22Rv1 (cell line): ENCODE measurements at regions not wholly inside any gene's neighbourhood (a gene's known extent, or its start where the extent isn't known, plus 50 kb on each side); places are given as distances from the start of the nearest gene placed in this dataset.
"Not testable (repeated sequence)": the region's sequence is repeated elsewhere in the genome, so short reads cannot be mapped to it uniquely, and the experiment has no call there.

Source experiments
- H3K27ac ChIP-seq: fragments of 450-650 bp; 2 replicates; pipeline ENCODE4 v1.5.1; 2017
- ZFX ChIP-seq: fragments of 450-650 bp; IDR thresholded peaks from 2 replicates; pipeline ENCODE4 v1.6.1; 2017; ENCODE audit warnings: antibody characterized with exemption, borderline replicate concordance
- TF ChIP-seq, protein P1 (sequence below): fragments of 450-650 bp; IDR thresholded peaks from 2 replicates; pipeline ENCODE4 v1.5.1; 2017; ENCODE audit warnings: mild to moderate bottlenecking

DNA sequence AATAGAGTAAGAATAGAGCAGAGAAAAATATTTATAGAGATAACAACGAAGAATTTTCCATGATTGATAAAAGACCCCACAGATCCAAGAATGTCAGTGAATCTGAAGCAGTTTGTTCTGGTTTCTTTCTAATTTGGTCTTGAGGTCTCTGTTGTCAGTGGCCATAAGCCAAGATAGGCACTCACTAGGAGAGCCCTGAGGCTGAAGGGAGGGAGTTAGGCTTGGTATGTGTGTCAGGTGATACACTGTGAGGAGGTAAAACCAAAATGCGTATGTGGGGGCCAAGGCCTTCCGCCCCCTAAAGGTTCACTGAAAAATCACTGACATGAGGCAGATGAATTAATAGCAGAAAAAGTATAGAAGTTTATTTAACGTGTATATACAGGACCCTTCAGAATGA lies 382.3 kb upstream of the HTR2C start:
- TF ChIP-seq ZFX: no peak
- TF ChIP-seq, protein P1, sequence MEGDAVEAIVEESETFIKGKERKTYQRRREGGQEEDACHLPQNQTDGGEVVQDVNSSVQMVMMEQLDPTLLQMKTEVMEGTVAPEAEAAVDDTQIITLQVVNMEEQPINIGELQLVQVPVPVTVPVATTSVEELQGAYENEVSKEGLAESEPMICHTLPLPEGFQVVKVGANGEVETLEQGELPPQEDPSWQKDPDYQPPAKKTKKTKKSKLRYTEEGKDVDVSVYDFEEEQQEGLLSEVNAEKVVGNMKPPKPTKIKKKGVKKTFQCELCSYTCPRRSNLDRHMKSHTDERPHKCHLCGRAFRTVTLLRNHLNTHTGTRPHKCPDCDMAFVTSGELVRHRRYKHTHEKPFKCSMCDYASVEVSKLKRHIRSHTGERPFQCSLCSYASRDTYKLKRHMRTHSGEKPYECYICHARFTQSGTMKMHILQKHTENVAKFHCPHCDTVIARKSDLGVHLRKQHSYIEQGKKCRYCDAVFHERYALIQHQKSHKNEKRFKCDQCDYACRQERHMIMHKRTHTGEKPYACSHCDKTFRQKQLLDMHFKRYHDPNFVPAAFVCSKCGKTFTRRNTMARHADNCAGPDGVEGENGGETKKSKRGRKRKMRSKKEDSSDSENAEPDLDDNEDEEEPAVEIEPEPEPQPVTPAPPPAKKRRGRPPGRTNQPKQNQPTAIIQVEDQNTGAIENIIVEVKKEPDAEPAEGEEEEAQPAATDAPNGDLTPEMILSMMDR: no peak
- no peak overlapping the region for H3K27ac ChIP-seq

DNA sequence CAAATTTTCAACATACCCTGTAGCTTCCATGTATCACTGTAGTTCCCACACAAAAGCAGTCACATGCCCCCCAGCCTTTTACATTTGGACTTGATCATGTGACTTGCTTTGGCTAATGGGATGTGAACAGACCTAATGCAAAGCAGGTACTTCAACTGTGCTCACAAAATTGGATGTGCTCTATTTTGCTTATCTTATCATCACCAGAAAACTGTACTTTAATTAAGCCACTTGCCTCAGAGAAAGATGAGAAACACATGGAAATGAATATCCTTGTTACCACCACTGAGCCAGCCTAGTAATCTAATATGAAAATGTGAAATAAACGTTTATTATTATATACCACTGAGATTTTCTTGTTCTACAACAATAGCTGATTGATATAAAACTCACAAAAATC lies 402.7 kb upstream of the HTR2C start:
- TF ChIP-seq, protein P1: no peak
- TF ChIP-seq ZFX: no peak
- H3K27ac ChIP-seq: no peak overlapping the region

DNA sequence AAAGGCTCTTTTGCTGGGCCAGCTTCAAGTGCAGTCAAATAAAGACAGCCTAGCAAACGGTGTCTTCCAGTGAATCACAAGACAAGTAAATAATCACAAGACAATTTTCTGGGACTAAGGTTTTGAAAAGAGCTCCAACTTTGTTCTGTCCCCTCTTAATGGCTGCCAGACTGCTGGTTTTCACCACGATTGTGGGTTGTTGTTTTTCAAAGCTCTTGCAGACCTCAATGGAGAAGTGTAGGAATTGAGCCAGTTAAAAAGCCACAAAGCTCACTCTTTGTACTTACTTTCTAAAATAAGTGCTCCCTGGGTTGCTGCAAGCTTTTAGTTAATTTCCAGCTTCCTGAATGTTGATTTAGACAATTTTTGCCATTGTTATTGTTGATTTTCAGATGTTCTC lies 405.8 kb upstream of the HTR2C start:
- TF ChIP-seq ZFX: no peak
- TF ChIP-seq, protein P1: no peak
- H3K27ac ChIP-seq: no peak overlapping the region

DNA sequence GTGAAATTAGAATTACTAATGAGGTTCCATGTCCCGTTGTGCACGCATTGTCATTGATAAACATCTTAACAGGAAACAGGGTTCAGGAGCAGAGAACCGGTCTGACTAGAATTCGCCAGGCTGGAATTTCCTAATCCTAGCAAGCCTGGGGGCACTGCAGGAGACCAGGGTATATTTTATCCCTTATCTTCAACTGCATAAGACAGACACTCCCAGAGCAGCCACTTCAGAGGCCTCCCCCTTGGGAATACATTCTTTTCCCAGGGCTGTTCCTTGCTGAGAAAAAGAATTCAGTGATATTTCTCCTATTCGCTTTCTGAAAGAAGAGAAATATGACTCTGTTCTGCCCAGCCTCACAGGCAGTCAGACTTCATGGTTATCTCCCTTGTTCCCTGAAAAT lies 416.6 kb upstream of the HTR2C start:
- not testable (repeated sequence) for H3K27ac ChIP-seq

DNA sequence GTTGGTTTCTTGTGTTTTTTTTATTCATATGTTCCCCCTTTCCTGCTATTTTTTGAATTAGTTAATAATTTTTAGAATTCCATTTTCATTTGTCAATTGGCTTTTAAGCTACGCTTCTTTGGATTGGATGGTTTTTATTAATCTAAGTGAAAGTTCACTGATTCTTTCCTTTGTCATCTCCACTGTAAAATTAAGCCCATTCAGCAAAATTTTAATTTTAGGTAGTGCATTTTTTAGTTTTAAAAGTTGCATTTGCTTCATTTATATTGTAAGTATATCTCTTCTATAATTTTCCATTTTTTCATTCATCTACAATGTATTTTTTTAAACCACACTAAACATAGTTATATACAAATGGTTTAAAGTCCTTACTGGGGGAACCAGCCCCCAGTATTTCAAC lies 417.3 kb upstream of the HTR2C start:
- H3K27ac ChIP-seq: no peak overlapping the region
- no peak for TF ChIP-seq ZFX

DNA sequence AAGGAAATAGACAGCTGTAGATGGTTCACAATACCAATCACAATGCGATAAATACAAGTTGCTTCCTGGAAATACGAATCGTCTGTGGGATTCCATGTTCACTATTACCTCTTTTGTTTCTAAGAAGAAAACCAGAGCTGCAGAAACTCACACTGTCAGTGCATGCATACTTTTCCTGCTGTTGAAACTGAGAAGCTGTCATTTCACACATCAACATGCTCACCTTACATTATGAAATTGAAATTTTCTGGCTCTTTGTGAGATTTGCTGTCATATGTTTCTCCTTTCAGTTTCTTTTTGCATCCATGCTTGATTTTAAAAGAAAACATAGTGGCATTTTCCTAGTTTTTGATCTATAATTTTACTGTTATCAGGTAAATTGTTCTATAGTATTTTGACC lies 418.3 kb upstream of the HTR2C start:
- no peak overlapping the region for H3K27ac ChIP-seq
- no peak for TF ChIP-seq ZFX
- TF ChIP-seq, protein P1: no peak

DNA sequence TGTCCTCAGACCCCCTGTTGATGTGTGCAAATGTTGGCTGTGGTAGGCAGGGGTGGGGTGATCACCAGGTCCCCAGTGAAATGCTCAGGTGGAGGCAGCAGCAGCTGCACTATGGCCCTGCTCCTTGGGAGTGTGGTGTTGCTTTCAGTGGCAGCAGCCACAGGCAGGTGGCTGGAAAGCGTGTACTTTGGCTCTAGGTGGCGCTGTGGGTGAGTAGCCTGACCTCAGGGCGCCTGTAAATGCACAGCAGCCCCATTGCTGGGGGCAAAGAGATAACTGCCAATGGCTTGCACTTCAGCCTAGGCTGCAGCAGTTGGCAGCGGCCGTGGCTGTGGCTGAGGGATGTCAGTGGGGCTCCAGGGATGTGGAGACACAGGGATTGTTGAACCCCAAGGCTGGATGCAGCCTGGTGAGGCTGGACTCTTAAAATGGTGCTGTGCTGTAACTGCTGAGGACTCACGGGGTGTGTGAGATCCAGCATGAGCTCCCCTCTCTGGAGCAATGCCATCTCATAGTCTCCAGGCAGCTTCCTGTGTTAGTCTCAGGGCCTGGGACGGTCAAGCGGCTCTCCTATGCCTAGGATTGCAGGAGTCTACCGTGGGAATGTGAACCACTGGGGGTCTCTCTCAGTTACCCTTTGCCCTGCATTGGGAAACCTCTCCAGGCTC lies 421.7 kb upstream of the HTR2C start:
- no peak overlapping the region for H3K27ac ChIP-seq
- TF ChIP-seq ZFX: no peak
- TF ChIP-seq, protein P1: peak; percentile 37

DNA sequence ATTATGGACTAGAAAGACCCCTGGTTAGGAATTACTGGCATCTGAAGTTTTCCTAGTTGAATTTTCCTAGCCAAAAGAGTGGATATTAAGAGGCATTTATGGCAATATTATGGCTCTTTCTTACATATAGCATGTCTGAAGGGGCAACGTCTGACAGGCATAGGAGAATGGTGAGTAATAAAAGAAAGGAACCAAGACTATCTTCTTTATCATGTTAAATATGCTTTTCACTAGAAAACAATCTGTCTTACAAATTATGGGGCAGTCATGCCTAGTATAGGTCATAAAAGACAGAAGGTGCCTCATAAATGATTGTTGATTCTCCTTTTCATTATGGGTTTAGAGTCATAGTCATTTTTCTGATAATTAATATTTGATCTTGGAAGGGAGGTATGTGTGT lies 431.1 kb upstream of the HTR2C start:
- no peak for TF ChIP-seq ZFX
- TF ChIP-seq, protein P1: no peak

More for the DNA sequence above, 431.1 kb upstream of the HTR2C start:
- H3K27ac ChIP-seq: no peak overlapping the region
